ENCODE measurements at regions not wholly inside any gene's neighbourhood (a gene's known extent, or its start where the extent isn't known, plus 50 kb on each side); places are given as distances from the start of the nearest gene placed in this dataset.
"Not testable (repeated sequence)": the region's sequence is repeated elsewhere in the genome, so short reads cannot be mapped to it uniquely, and the experiment has no call there.

DNA sequence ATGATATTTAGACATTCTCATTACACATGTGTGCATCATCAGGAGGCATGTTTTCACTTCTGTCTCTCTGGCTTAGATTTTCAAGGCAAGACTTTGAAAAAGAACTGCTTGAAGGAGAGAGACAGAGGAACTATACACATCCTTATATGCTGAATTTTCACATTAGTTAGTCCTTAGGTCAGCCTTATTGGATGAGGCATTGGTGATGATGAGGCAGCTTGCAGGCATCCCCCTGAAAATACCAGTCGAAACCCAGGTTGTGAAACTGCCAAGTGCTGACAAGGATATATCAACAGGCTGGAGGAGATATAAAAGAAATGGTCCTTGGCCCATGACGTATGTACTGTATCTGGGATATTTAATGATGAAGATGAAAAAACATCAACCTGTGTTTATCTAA, 297.2 kb upstream of the AADAT start:
- H3K36me3 ChIP-seq = no peaks in the 10 kb centered on the region
- 59% methylated on average over 2 of the region's 2 CpGs for WGBS (ENCODE audit: insufficient coverage, low coverage, low lambda C conversion rate, missing lambda C conversion rate)
- ATAC-seq (no peak), DNase-seq (no peak)
- no peak overlapping the region for H3K27ac ChIP-seq
- no peak for TF ChIP-seq POLR2A (IDR thresholded peaks at IDR 0.05)
- TF ChIP-seq, protein P1, sequence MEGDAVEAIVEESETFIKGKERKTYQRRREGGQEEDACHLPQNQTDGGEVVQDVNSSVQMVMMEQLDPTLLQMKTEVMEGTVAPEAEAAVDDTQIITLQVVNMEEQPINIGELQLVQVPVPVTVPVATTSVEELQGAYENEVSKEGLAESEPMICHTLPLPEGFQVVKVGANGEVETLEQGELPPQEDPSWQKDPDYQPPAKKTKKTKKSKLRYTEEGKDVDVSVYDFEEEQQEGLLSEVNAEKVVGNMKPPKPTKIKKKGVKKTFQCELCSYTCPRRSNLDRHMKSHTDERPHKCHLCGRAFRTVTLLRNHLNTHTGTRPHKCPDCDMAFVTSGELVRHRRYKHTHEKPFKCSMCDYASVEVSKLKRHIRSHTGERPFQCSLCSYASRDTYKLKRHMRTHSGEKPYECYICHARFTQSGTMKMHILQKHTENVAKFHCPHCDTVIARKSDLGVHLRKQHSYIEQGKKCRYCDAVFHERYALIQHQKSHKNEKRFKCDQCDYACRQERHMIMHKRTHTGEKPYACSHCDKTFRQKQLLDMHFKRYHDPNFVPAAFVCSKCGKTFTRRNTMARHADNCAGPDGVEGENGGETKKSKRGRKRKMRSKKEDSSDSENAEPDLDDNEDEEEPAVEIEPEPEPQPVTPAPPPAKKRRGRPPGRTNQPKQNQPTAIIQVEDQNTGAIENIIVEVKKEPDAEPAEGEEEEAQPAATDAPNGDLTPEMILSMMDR (IDR thresholded peaks at IDR 0.05) = no peak
- H3K9me3 ChIP-seq = no peaks in the 10 kb centered on the region
- no peaks in the 10 kb centered on the region for H3K27me3 ChIP-seq
- intact Hi-C loops (cut with DNase I) = no loop called here
- no peak overlapping the region for H3K4me3 ChIP-seq
- H3K4me1 ChIP-seq = no peaks in the 10 kb centered on the region

DNA sequence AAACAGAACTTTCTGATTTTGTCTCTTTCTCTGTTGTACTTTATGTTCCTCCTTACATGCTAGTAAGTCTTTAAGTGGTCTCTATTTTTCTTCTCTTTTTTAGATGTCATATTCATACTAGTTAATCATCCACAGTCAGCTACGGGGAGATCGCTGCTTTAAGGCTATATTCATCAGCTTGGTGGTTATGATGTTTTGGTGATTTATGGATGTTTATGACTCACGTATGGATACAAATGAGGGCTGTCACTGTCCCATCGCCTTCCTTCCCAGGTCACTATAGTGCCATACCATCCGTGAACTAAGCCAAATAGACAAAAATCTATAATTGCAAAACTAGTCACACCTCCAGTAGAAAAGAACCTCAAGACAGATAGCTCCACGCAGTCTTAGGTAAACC, 296.8 kb upstream of the AADAT start:
- no peaks in the 10 kb centered on the region for H3K27me3 ChIP-seq
- H3K27ac ChIP-seq = no peak overlapping the region
- no peaks in the 10 kb centered on the region for H3K9me3 ChIP-seq
- no peak for TF ChIP-seq POLR2A (IDR thresholded peaks at IDR 0.05)
- TF ChIP-seq, protein P1 (IDR thresholded peaks at IDR 0.05) = no peak
- no peaks in the 10 kb centered on the region for H3K4me1 ChIP-seq
- ATAC-seq (no peak), DNase-seq (no peak)
- 48% methylated on average over 6 of the region's 6 CpGs for WGBS (ENCODE audit: insufficient coverage, low coverage, low lambda C conversion rate, missing lambda C conversion rate)
- no peaks in the 10 kb centered on the region for H3K36me3 ChIP-seq
- intact Hi-C loops (cut with DNase I) = no loop called here
- no peak overlapping the region for H3K4me3 ChIP-seq

DNA sequence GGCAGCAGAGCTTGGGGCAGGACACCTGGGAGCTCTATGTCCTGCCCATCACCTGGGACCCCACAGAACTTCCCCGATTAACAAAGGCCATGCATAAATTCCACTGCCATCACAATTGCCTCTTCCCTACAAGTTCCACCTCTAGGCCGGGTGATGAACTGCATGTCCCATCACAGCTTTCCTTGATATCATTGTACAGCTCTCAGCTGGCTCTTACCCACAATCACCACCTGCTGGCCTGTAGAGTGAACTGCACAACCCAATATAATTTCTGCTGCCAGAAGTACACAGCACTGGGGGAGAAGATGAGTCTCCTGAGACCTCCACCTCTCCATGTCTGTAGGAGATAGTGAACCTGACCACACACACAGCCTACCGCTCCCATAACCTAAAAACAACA, 285.0 kb upstream of the AADAT start:
- Histone ChIP-seq H3K4me3 (no peak overlapping the region), H3K9me3 (no peaks in the 10 kb centered on the region), H3K36me3 (no peaks in the 10 kb centered on the region), H3K27me3 (no peaks in the 10 kb centered on the region), H3K27ac (no peak overlapping the region), H3K4me1 (no peaks in the 10 kb centered on the region)
- DNase-seq (peak in 1 of 3 donors; percentile 63), ATAC-seq (peak; percentile 99 to 100 (median 100))
- no peak for TF ChIP-seq POLR2A (IDR thresholded peaks at IDR 0.05)
- TF ChIP-seq, protein P1 (IDR thresholded peaks at IDR 0.05) = peak; percentile 61 to 96 (median 76)
- intact Hi-C loops (cut with DNase I) = loop anchor here in 1 of 2 donors (5.0 kb wide), 1 partner anchor 112 kb away; no protein-coding TSS in a partner anchor
- WGBS (ENCODE audit: insufficient coverage, low coverage, low lambda C conversion rate, missing lambda C conversion rate) = 10% methylated on average over 2 of the region's 3 CpGs

DNA sequence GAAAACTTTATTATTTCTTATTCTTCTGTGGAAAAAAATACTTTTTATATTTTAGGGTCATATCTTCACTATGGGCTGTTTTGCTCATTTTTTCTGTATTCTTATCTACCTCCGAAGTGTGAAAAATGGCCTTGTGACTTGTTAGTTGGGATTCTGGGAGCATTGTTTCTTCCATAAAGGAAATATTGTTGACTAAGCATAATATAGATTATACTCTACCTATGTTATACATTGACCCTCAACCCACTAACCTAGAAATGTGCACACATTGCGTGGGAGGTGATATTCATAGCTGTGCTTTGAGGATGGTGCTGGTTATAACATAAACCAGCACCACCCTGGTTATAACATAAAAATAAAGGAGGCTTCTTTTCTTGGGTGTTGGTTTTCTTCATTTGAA, 259.2 kb upstream of the AADAT start:
- H3K4me1 ChIP-seq = no peaks in the 10 kb centered on the region
- no peaks in the 10 kb centered on the region for H3K36me3 ChIP-seq
- intact Hi-C loops (cut with DNase I) = no loop called here
- no peak for DNase-seq
- WGBS (ENCODE audit: insufficient coverage, low coverage, low lambda C conversion rate, missing lambda C conversion rate) = 59% methylated on average over 2 of the region's 2 CpGs
- H3K27ac ChIP-seq = no peak overlapping the region
- no peaks in the 10 kb centered on the region for H3K27me3 ChIP-seq
- H3K4me3 ChIP-seq = no peak overlapping the region
- ATAC-seq = no peak
- TF ChIP-seq, protein P1 (IDR thresholded peaks at IDR 0.05) = no peak
- no peaks in the 10 kb centered on the region for H3K9me3 ChIP-seq

DNA sequence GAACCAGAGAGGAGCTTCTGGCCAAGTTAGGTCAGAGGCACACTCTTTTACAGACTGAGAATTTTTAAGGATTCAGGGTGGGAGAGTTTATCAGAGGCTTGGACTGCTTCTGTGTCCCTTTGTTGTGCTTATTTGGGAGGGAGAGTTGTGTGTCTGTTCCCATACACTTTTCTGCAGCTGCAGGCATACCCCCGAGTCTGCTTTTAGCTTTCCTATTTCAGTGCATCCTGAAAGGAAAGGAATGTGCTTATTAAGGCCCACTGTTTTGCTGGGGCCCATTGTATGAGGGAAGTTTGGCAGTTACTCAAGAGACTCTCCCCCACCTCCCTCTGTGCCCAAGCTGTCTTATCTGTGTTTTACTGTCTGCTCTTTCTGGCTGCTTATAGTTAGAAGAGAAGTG, 257.4 kb upstream of the AADAT start:
- 40% methylated on average over 1 of the region's 1 CpG for WGBS (ENCODE audit: insufficient coverage, low coverage, low lambda C conversion rate, missing lambda C conversion rate)
- H3K27ac ChIP-seq; H3K27me3 ChIP-seq; H3K4me1 ChIP-seq; H3K4me3 ChIP-seq; DNase-seq; ATAC-seq; H3K36me3 ChIP-seq; intact Hi-C loops (cut with DNase I); H3K9me3 ChIP-seq: not testable (repeated sequence)

Measured in right lobe of liver (tissue), 6 donors.